GM21717 (cell line): ENCODE measurements at regions not wholly inside any gene's neighbourhood (a gene's known extent, or its start where the extent isn't known, plus 50 kb on each side); places are given as distances from the start of the nearest gene placed in this dataset.

Source experiments
- ATAC-seq: cut with Tn5 transposase; IDR thresholded peaks from one replicate; pipeline ENCODE4 v1.9.1; 2021; ENCODE audit warnings: mild to moderate bottlenecking, moderate library complexity; ENCODE audit not compliant: unreplicated experiment

GRCh38 chr3:178152988-178153387 is 383.2 kb upstream of the KCNMB2 start:
- no peak for ATAC-seq

- ATAC-seq, result no peak
Measured at GRCh38 chr3:178155521-178155920, 380.7 kb upstream of the KCNMB2 start.

GRCh38 chr3:178156301-178156700 is 379.9 kb upstream of the KCNMB2 start:
- ATAC-seq, result no peak

DNA sequence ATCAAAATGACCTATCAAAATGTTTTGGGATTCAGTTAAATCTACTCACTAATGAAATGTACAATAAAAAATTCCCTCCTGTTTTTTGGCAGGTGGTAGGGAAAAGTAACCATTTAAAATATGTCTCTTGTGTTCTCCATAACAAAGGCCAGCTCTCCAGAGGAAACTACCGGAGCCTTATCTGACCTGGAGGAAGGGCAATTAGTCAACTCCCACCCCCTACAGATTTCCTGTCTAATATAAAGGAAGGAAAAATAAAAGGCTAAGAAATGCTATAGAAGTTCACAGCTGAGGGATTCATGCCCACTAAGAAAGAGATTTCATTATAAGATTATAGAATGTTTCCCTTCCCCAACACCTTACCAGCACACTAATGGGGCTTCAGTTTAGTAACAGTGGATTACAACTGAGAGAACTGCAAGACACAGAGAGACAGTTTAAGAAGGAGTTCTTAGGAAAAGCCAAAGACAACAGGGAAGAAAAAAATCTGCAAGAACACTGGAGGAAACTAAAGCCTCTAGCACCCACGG is 376.5 kb upstream of the KCNMB2 start:
- no peak for ATAC-seq

- no peak for ATAC-seq
Measured at GRCh38 chr3:178169421-178169820, 366.8 kb upstream of the KCNMB2 start.

DNA sequence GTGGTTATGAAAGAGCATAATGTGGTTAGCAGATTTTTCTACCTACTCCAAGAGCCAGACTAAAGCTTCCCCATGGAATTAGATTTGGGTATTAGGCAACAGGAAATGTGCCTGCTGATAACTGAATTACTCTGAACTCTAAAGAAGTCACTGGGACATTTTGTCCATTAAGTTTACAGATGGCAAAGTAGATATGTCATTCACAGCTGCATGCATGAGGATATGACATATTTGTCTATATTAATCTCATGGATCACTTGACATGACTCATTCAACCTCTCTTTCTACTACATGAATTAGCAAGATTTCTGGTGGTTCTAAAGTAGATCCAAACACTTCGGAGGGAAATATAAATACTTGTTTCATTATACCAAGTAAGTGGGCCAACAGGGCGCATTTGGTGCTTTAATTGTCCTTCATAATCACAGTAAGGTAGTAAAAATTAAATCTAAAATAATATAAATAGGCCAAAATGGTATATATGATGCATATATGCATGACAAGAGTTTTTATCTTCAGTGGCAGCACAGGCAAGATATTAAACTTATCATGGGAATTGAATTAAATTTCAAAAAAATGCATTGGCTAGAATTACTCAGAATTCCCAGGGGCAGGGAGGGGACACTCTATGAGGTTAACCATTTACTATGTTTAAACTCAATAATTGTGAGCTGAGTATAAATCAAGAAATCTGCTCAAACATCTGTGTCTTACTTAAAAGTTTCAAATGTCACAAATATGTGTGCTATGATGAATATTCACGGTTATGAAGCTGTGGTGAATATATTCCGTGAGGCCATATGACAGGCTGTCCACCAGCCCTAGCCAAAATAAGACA is 365.3 kb upstream of the KCNMB2 start:
- ATAC-seq, result no peak

DNA sequence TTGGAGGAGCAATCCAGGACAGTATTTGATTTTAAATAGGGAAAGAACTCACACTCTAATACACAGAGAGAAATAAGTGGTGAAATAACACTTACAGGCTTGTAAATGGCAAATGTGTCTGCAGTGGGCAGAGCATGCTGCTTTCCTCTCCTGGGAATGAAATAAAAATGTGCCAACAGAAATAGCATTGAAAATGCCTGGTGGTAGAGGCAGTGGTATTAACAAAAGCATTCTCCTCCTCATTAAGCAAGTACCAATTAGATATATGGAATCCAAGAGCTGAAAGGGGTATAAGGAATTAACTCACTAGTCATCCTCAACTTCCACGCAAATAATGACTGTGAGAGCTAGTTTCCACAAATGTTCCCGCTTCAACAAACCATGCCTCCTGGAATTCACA is 364.1 kb upstream of the KCNMB2 start:
- ATAC-seq, result no peak

DNA sequence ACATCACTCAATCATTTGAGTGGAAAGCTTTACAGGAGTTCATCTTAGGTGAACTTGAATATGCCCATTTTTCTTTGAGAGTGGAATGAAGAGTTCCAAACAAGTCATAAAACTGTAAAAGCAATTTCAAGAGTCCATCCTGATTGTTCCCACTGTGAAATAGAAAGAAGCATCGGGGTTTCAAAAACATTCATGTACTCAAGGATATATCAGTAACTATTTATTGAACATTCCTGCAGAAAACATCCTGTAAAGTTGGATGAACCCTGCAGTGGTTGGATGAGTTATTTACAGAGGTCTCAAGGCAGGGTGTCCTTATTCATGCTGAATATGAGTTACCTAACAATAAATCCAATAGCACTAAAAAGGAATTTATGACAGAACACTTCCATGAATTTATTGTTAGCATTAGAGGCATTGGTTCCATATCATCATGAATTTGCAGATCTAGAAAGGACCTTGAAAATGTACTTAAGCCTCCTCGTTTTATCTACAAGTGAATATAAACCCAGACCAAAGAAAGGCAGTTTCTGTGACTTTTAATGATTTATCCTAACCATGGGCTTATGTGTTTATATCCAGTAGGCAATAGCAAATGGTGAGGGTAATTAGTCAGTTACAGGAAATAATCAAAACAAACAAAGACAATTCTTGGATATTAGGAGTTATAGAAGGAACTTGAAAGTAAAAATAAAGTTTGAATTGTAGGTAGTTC is 361.9 kb upstream of the KCNMB2 start:
- ATAC-seq, result no peak

DNA sequence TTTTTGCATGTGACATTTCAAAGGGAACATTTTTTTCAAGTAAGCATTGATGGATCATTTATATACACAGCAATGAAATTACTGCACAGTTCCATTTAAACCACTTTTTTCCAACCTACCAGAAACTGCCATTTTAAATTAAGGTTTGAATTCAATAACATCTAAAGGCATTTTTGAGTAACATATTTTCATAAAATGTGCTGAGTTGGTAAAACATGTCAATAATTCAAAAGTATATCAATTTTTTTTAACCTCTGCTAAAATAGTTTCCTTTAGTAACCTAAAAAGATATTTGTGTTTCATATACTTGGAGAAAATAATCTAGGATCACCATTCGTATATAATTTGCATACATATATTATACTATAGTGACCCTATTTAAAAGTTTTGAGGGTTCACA is 355.1 kb upstream of the KCNMB2 start:
- ATAC-seq, result no peak

- no peak for ATAC-seq
Measured at GRCh38 chr3:178181784-178182183, 354.5 kb upstream of the KCNMB2 start.

GRCh38 chr3:178182337-178182779 is 353.9 kb upstream of the KCNMB2 start:
- no peak for ATAC-seq

DNA sequence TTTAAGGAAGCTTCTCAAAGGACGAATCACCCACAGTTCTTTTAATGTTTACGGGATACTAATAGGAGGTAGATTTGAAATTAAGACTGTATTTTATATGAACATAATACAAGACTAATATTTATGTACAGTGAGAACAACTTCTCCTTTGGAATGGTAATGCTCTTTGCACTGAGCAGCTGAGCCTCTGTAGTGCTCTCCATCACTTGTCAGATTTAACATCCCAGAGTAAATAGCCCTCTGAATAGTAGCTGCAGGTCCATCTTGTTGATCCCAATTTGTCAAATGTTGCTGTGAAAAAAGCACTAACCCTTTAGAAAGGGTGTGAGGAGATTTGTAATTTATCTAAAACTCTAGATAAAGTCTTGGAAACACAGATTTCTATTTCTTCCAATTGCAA is 351.4 kb upstream of the KCNMB2 start:
- no peak for ATAC-seq

GRCh38 chr3:178186666-178187065 is 349.6 kb upstream of the KCNMB2 start:
- ATAC-seq, result no peak

DNA sequence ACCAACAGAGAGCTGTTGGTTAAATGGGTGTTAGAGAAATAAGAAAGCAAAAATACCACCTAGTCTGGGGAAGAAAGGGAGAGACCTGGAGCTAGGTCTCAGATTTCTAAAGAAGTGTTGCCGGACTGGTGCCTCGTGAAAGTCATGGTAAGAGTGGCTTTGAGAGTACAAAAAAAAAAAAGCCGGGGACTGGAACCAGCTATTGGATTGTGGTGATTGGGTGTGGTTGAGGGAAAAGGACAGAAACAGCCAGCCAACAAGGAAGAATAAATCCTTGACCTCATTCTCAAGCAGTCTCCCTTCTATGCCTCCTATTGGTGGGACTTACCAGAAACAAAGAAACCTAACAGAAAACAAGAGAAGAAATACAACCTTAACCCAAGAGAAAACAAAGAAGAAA is 346.4 kb upstream of the KCNMB2 start:
- no peak for ATAC-seq

DNA sequence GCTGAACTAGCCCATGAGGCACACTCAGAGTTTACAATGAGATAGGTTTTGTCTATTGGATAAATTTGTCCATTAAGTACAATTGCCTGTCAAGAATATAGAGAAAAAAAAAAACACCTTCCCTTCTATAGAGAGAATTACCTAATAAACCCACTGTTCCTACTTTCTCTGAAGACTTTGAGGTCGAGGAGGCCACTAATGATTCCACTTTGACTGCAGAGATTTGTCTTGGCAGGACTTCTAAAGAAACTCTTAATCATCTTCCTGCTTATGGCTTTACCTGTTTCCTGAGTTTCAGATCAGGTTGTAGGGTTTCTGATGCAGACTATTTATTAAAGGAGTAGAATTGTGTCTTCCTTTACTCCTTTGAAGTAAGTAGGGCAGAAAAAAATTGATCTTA is 342.4 kb upstream of the KCNMB2 start:
- ATAC-seq, result no peak

GRCh38 chr3:178194539-178194938 is 341.7 kb upstream of the KCNMB2 start:
- ATAC-seq, result no peak

DNA sequence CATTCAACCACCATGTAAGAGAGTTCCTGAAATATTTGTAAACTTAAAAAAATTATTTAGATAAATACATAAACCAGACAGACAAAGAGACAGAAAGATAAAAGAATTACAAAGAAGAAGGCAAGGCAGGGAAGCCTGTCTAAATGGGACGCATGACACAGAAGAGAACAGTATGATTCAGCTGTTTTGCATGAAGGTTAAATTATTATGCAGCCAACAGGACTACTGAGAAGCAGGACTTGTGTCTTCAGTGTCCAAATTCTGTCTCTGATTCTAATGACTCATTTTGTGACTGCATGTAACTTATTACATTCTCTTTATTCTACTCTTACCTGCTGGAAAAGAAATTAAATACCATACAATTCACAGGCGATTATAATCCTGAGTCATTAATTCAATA is 340.4 kb upstream of the KCNMB2 start:
- peak; percentile 74 for ATAC-seq

DNA sequence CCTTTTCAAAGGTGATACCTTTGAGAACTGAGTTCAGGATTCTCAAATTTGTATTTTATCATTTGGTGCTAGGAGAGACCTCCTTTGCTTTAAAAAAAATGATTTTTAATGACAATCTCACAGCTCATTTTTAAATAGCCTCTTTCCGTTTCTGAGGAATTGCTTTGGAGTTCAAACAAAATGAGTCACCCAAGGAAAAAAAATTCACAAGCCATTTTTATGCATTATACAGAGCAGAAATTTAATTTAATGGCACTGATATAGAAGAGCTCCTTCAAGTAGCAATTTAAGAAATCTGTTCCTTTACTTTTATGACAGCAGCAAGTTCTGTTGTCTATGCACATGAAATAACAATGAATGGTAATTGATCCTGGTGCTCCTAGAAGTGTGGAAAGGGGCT is 337.9 kb upstream of the KCNMB2 start:
- ATAC-seq, result no peak

- ATAC-seq, result no peak
Measured at GRCh38 chr3:178200316-178200715, 335.9 kb upstream of the KCNMB2 start.

DNA sequence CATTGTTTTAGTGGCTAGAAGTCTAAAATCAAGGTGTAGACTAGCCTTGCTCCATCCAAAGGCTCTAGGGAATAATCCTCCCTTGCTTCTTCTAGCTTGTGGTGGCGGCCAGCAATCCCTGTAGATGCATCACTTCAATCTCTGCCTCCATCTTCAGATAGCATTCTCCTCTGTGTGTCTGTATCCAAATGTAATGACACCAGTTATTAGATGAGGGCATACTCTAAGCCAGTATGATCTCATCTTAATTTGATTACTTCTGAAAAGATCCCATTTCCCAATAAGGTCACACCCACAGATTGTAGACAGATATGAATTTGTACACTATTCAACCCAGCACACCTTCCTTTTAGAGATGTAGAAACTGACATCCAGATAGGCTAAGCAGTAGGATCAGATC is 334.5 kb upstream of the KCNMB2 start:
- no peak for ATAC-seq

- ATAC-seq, result no peak
Measured at GRCh38 chr3:178202194-178202593, 334.0 kb upstream of the KCNMB2 start.

- ATAC-seq, result no peak
Measured at GRCh38 chr3:178203165-178203564, 333.1 kb upstream of the KCNMB2 start.
